CD4-positive, alpha-beta T cell treated with Interleukin-6 for 4 hours (primary cell): ENCODE measurements at regions not wholly inside any gene's neighbourhood (a gene's known extent, or its start where the extent isn't known, plus 50 kb on each side); places are given as distances from the start of the nearest gene placed in this dataset.

Experiments
- DNase-seq: peaks from one replicate; pipeline ENCODE4 v3.0.0-alpha.2; 2020; ENCODE audit warnings: mixed read lengths

- no peak for DNase-seq
These were observed 656.2 kb downstream of the FRK start for GRCh38 chr6:115404446-115404845.

GRCh38 chr6:115398607-115399006 lies 662.1 kb downstream of the FRK start:
- no peak for DNase-seq

- DNase-seq: peak; percentile 2
These were observed 664.4 kb downstream of the FRK start for GRCh38 chr6:115396112-115396906.

GRCh38 chr6:115393821-115394220 lies 666.9 kb downstream of the FRK start:
- no peak for DNase-seq

GRCh38 chr6:115370202-115370601 lies 690.5 kb downstream of the FRK start:
- DNase-seq: no peak

- DNase-seq: no peak
These were observed 694.9 kb downstream of the FRK start for GRCh38 chr6:115365783-115366182.

GRCh38 chr6:115363379-115363778 lies 697.3 kb downstream of the FRK start:
- DNase-seq: no peak

GRCh38 chr6:115362234-115362633 lies 698.5 kb downstream of the FRK start:
- DNase-seq: no peak

GRCh38 chr6:115360602-115361325 lies 699.9 kb downstream of the FRK start:
- no peak for DNase-seq

- DNase-seq: no peak
These were observed 702.1 kb downstream of the FRK start for GRCh38 chr6:115358616-115359015.

GRCh38 chr6:115356371-115356770 lies 704.3 kb downstream of the FRK start:
- no peak for DNase-seq

GRCh38 chr6:115323001-115323400 lies 737.7 kb downstream of the FRK start:
- no peak for DNase-seq

GRCh38 chr6:115319823-115320222 lies 740.9 kb downstream of the FRK start:
- DNase-seq: no peak

- DNase-seq: peak; percentile 1
These were observed 750.5 kb downstream of the FRK start for GRCh38 chr6:115310156-115310555.

- DNase-seq: no peak
These were observed 758.0 kb downstream of the FRK start for GRCh38 chr6:115302731-115303130.

GRCh38 chr6:115287467-115287866 lies 773.2 kb downstream of the FRK start:
- DNase-seq: no peak

GRCh38 chr6:115276881-115277565 lies 783.7 kb downstream of the FRK start:
- DNase-seq: no peak

GRCh38 chr6:115272311-115272710 lies 788.4 kb downstream of the FRK start:
- no peak for DNase-seq

- no peak for DNase-seq
These were observed 789.3 kb downstream of the FRK start for GRCh38 chr6:115271434-115271833.

- DNase-seq: no peak
These were observed 789.7 kb downstream of the FRK start for GRCh38 chr6:115270953-115271352.

- DNase-seq: no peak
These were observed 819.3 kb downstream of the FRK start for GRCh38 chr6:115241373-115241772.

- no peak for DNase-seq
These were observed 839.5 kb downstream of the FRK start for GRCh38 chr6:115221198-115221597.

- no peak for DNase-seq
These were observed 840.0 kb downstream of the FRK start for GRCh38 chr6:115220551-115221159.
